ENCODE measurements at regions not wholly inside any gene's neighbourhood (a gene's known extent, or its start where the extent isn't known, plus 50 kb on each side); places are given as distances from the start of the nearest gene placed in this dataset.

GRCh38 chr6:56732517-56732916 lies 89.8 kb upstream of the DST start:
- FAIRE-seq = peak; percentile 65
- H3K27me3 ChIP-seq (ENCODE audit: control insufficient read depth, extremely low read depth, insufficient read depth, low read length) = no peaks in the 10 kb centered on the region
- no peak overlapping the region for H3K27ac ChIP-seq (ENCODE audit: control insufficient read depth, insufficient read depth, low read length)
- H3K36me3 ChIP-seq (ENCODE audit: control insufficient read depth in 2 of 2, extremely low read depth in 1 of 2, insufficient read depth in 2 of 2, low read length in 2 of 2) = no peaks in the 10 kb centered on the region
- H3K9me3 ChIP-seq (ENCODE audit: control insufficient read depth, low read depth, low read length) = no peaks in the 10 kb centered on the region
- H4K20me1 ChIP-seq (ENCODE audit: control insufficient read depth, extremely low read depth, insufficient read depth, low read length) = no peaks in the 10 kb centered on the region
- no peak overlapping the region for H2AFZ ChIP-seq (ENCODE audit: control insufficient read depth, low read length)
- TF ChIP-seq EZH2 (IDR thresholded peaks at IDR 0.05; ENCODE audit: low read length) = no peak
- no peak for TF ChIP-seq CTCF (optimal IDR thresholded peaks at IDR 0.05 in 1 of 3, IDR thresholded peaks at IDR 0.05 in 1 of 3, conservative IDR thresholded peaks at IDR 0.05 in 1 of 3; ENCODE audit: extremely low read depth in 1 of 3, insufficient read depth in 2 of 3, low read length in 3 of 3)
- no peaks in the 10 kb centered on the region for H3K9me1 ChIP-seq (ENCODE audit: control insufficient read depth, extremely low read depth, insufficient read depth, low read length)
- H3K9ac ChIP-seq (ENCODE audit: control insufficient read depth, extremely low read depth, insufficient read depth, low read length) = no peak overlapping the region
- no peak overlapping the region for H3K4me3 ChIP-seq (ENCODE audit: control insufficient read depth in 2 of 3, extremely low read depth in 1 of 3, insufficient read depth in 2 of 3, low read depth in 1 of 3, low read length in 3 of 3)
- peaks cover 30% of the 10 kb centered on the region for H3K4me1 ChIP-seq (ENCODE audit: control insufficient read depth, extremely low read depth, insufficient read depth, low read length)
- dilution Hi-C loops (cut with MboI; ENCODE audit: extremely low pct_ligation_motif_present, low sequenced_read_pairs) = no loop called here
- no peak for DNase-seq (ENCODE audit: low read depth, low spot score)
- H3K79me2 ChIP-seq (ENCODE audit: control insufficient read depth, insufficient read depth, low read length) = no peaks in the 10 kb centered on the region
- no peak overlapping the region for H3K4me2 ChIP-seq (ENCODE audit: control insufficient read depth, extremely low read depth, insufficient read depth, low read depth, low read length)

- H4K20me1 ChIP-seq (ENCODE audit: control insufficient read depth, extremely low read depth, insufficient read depth, low read length) = no peaks in the 10 kb centered on the region
- H3K36me3 ChIP-seq (ENCODE audit: control insufficient read depth in 2 of 2, extremely low read depth in 1 of 2, insufficient read depth in 2 of 2, low read length in 2 of 2) = no peaks in the 10 kb centered on the region
- H3K9ac ChIP-seq (ENCODE audit: control insufficient read depth, extremely low read depth, insufficient read depth, low read length) = peak overlapping the region; percentile 16
- H3K4me3 ChIP-seq (ENCODE audit: control insufficient read depth in 2 of 3, extremely low read depth in 1 of 3, insufficient read depth in 2 of 3, low read depth in 1 of 3, low read length in 3 of 3) = peak overlapping the region in 2 of 3 experiments; percentile 24 to 40
- no peaks in the 10 kb centered on the region for H3K9me3 ChIP-seq (ENCODE audit: control insufficient read depth, low read depth, low read length)
- no peaks in the 10 kb centered on the region for H3K27me3 ChIP-seq (ENCODE audit: control insufficient read depth, extremely low read depth, insufficient read depth, low read length)
- peak overlapping the region; percentile 77 for H3K4me2 ChIP-seq (ENCODE audit: control insufficient read depth, extremely low read depth, insufficient read depth, low read depth, low read length)
- FAIRE-seq (peak; percentile 56), DNase-seq (ENCODE audit: low read depth, low spot score) (no peak)
- H3K27ac ChIP-seq (ENCODE audit: control insufficient read depth, insufficient read depth, low read length) = peak overlapping the region; percentile 75
- H3K9me1 ChIP-seq (ENCODE audit: control insufficient read depth, extremely low read depth, insufficient read depth, low read length) = no peaks in the 10 kb centered on the region
- TF ChIP-seq EZH2 (IDR thresholded peaks at IDR 0.05; ENCODE audit: low read length) = no peak
- TF ChIP-seq CTCF (optimal IDR thresholded peaks at IDR 0.05 in 1 of 3, IDR thresholded peaks at IDR 0.05 in 1 of 3, conservative IDR thresholded peaks at IDR 0.05 in 1 of 3; ENCODE audit: extremely low read depth in 1 of 3, insufficient read depth in 2 of 3, low read length in 3 of 3) = no peak
- dilution Hi-C loops (cut with MboI; ENCODE audit: extremely low pct_ligation_motif_present, low sequenced_read_pairs) = no loop called here
- peaks cover 34% of the 10 kb centered on the region for H3K4me1 ChIP-seq (ENCODE audit: control insufficient read depth, extremely low read depth, insufficient read depth, low read length)
- peak overlapping the region; percentile 42 for H2AFZ ChIP-seq (ENCODE audit: control insufficient read depth, low read length)
- H3K79me2 ChIP-seq (ENCODE audit: control insufficient read depth, insufficient read depth, low read length) = no peaks in the 10 kb centered on the region
Measured at GRCh38 chr6:56730663-56731529, 88.2 kb upstream of the DST start.
